ENCODE measurements at regions not wholly inside any gene's neighbourhood (a gene's known extent, or its start where the extent isn't known, plus 50 kb on each side); places are given as distances from the start of the nearest gene placed in this dataset.

DNA sequence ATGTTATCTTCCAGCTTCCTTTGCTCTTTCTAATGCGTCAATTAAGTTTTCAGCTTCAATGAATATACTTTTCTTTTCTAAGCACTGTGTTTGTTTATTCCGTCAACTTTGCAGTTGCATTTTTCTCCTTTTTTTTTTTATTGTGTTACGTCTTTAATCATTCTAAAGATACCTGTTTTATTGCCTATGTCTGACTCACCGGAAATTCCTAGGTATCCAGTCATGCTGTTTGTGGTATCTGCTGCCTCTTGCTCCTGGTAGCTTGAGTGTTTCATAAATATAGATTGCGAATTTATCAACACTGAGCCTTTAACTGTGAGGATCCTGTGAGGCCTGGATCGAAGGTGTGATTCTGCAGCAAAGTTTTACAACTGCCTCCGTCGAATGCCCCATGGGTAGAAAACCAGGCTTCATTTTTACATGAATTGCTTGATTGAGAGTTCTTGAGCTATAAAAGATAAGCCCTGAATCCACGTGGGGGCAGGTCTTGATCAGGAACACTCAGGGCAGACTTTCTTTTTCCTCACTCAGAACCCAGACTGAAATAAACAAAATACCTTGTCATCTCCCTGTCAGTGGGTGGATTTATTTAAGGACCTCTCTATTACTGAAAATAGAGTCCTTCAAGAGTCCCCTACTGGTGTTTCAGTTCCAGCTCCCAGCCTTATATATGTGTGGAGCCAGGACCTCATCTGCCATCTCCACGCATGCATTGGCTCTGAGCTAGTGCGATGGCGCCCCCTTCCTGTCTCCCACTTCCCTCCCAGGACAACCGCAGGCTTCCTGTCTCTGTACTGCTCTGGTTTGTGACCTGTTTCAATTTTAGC, 60.1 kb upstream of the LRRC1 start:
- H2BK120ac ChIP-seq (ENCODE audit: low read depth, low read length, poor library complexity, severe bottlenecking): no peak overlapping the region
- no peak overlapping the region for H3K4me2 ChIP-seq (ENCODE audit: insufficient read depth, insufficient read length, low read length)
- H3K4me1 ChIP-seq (ENCODE audit: insufficient read depth, low read length): no peaks in the 10 kb centered on the region; the same call in 1 of the 2 replicates
- TF ChIP-seq, protein P1, sequence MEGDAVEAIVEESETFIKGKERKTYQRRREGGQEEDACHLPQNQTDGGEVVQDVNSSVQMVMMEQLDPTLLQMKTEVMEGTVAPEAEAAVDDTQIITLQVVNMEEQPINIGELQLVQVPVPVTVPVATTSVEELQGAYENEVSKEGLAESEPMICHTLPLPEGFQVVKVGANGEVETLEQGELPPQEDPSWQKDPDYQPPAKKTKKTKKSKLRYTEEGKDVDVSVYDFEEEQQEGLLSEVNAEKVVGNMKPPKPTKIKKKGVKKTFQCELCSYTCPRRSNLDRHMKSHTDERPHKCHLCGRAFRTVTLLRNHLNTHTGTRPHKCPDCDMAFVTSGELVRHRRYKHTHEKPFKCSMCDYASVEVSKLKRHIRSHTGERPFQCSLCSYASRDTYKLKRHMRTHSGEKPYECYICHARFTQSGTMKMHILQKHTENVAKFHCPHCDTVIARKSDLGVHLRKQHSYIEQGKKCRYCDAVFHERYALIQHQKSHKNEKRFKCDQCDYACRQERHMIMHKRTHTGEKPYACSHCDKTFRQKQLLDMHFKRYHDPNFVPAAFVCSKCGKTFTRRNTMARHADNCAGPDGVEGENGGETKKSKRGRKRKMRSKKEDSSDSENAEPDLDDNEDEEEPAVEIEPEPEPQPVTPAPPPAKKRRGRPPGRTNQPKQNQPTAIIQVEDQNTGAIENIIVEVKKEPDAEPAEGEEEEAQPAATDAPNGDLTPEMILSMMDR (conservative IDR thresholded peaks at IDR 0.05): peak; percentile 78
- no peak overlapping the region for H2BK5ac ChIP-seq (ENCODE audit: insufficient read length, low read length)
- no peaks in the 10 kb centered on the region for H3K36me3 Mint-ChIP-seq (ENCODE audit: insufficient read depth in 1 of 3, low read depth in 3 of 3)
- no peak overlapping the region for H3K4me3 Mint-ChIP-seq
- no peak overlapping the region for H3K23ac ChIP-seq (ENCODE audit: insufficient read length, low read depth, low read length)
- H3K27me3 ChIP-seq (ENCODE audit: insufficient read depth, low read length): no peaks in the 10 kb centered on the region
- no peaks in the 10 kb centered on the region for H3K79me1 ChIP-seq (ENCODE audit: insufficient read depth, low read depth, low read length, poor library complexity, severe bottlenecking)
- H2BK20ac ChIP-seq (ENCODE audit: low read depth, low read length, poor library complexity, severe bottlenecking): no peak overlapping the region
- no peaks in the 10 kb centered on the region for H3K23me2 ChIP-seq (ENCODE audit: insufficient read length, low read depth, low read length, poor library complexity, severe bottlenecking)
- H2BK12ac ChIP-seq (ENCODE audit: insufficient read length, low read depth, low read length): no peak overlapping the region
- no peak overlapping the region for H3K14ac ChIP-seq (ENCODE audit: insufficient read depth, low read length)
- no peaks in the 10 kb centered on the region for H4K20me1 ChIP-seq (ENCODE audit: control insufficient read depth, insufficient read depth, insufficient read length)
- no peaks in the 10 kb centered on the region for H3K79me2 ChIP-seq (ENCODE audit: insufficient read depth, low read length)
- H3K4me1 Mint-ChIP-seq: peaks cover 10 to 11% of the 10 kb centered on the region in 2 experiments; a peak in 3 of 4 replicates
- peak; percentile 74 for DNase-seq
- no peak overlapping the region for H3K4ac ChIP-seq (ENCODE audit: low read depth, low read length)
- H2AFZ ChIP-seq (ENCODE audit: low read length): no peak overlapping the region
- no peak overlapping the region for H2AK5ac ChIP-seq (ENCODE audit: insufficient read length, low read length)
- no peak overlapping the region for H3K27ac ChIP-seq (ENCODE audit: insufficient read length, low read depth, low read length)
- no peak overlapping the region for H4K8ac ChIP-seq (replicated peaks; ENCODE audit: insufficient read length, low read depth, low read length)
- no peak overlapping the region for H3T11ph ChIP-seq (ENCODE audit: low read length)
- H3K27ac Mint-ChIP-seq: no peak overlapping the region
- no peak overlapping the region for H3K9ac ChIP-seq (ENCODE audit: extremely low read depth, insufficient read length, low read length)
- H3K18ac ChIP-seq (ENCODE audit: insufficient read length, low read depth, low read length): no peak overlapping the region
- H3K56ac ChIP-seq (ENCODE audit: insufficient read length, low read depth, low read length): no peak overlapping the region
- no peak overlapping the region for H2BK15ac ChIP-seq (ENCODE audit: low read depth, low read length)
- H4K5ac ChIP-seq (ENCODE audit: insufficient read length, low read depth, low read length): no peak overlapping the region
- H4K91ac ChIP-seq (ENCODE audit: insufficient read length, low read depth, low read length): no peak overlapping the region
- WGBS (ENCODE audit: extremely low coverage, insufficient read length, low lambda C conversion rate): no CpG with 5 or more reads among the region's 13 CpGs
- no peaks in the 10 kb centered on the region for H3K9me3 Mint-ChIP-seq
- H3K27me3 Mint-ChIP-seq (ENCODE audit: low read depth): no peaks in the 10 kb centered on the region
- no peaks in the 10 kb centered on the region for H3K9me3 ChIP-seq (ENCODE audit: control insufficient read depth, low read depth, low read length)
